Activated naive CD8-positive, alpha-beta T cell treated with anti-CD3 and anti-CD28 coated beads, Interleukin-2, amount 50 U/mL, for 16 hours (primary cell): ENCODE measurements at regions not wholly inside any gene's neighbourhood (a gene's known extent, or its start where the extent isn't known, plus 50 kb on each side); places are given as distances from the start of the nearest gene placed in this dataset.

ENCODE experiments used
- DNase-seq: peaks from one replicate; pipeline ENCODE4 v3.0.0-alpha.2; 2020; ENCODE audit warnings: low read depth, low spot score

DNA sequence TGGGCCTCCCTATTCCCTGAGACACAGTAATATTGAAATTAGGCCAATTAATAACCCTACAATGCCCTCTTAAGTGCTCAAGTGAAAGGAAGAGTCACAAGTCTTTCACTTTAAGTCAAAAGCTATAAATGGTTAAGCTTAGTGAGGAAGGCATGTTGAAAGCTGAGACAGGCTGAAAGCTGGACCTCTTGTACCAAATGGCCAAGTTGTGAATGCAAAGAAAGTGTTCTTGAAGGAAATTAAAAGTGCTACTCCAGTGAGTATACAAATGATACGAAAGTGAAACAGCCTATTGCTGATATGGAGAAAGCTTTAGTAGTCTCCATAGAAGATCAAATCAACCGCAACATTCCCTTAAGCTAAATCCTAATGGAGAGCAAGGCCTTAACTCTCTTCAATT lies 140.8 kb downstream of the PTCSC3 start:
- DNase-seq = no peak

DNA sequence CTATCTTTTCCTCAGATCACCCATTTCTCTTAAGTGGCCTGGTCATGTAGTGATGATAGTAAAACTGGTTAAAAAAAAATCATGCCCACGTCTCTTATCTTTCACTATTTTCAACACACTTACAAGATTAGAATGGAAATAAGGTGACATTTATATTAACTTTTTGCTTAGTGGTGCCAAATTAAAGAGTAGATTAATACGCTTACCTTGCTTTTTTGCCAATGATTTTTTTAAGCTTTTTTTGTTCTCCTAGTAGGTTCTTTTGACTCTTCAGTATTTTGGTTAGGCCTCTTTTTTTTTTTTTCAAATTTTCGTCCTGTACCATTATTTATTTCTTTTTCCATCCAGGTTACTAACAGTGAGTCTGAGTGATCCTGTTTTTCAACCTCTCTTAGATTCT lies 147.9 kb downstream of the PTCSC3 start:
- DNase-seq = no peak

DNA sequence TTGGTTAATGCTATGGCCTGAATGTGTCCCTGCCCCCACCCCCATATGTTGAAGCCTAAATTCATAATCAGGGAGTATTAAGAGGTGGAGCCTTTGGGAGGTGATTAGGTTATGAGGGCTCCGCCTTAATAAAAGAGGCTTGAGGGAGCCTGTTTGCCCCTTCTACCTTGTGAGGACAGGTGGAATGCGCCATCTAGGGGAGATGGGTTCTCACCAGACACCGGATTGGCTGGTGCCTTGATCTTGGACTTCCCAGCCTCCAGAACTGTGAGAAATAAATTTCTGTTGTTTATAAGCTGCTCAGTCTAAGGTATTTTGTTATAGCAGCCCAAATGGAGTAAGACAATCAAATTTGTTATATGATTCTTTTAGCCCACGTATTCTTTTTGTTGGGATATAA lies 148.3 kb downstream of the PTCSC3 start:
- no peak for DNase-seq

DNA sequence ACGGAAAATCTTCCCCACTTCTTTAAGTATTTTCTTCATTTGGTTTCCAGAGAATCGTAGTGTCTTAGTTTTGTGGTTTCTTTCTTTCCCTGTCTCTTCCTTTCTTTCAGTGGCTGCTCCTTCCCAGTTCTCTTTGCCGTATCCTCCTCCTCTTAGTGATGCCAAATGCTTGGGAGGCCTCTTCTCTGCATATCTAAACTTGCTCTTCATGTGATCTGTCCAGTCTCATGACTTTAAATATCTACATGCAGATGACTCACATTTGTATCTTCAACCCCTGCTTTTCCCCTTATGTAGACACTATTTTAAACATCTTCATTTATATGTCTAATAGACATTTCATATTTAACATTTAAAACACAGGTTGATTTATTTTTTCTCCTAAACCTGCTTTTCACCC lies 149.2 kb downstream of the PTCSC3 start:
- no peak for DNase-seq

- no peak for DNase-seq
Measured at GRCh38 chr14:36022765-36023410, 153.6 kb downstream of the PTCSC3 start.

DNA sequence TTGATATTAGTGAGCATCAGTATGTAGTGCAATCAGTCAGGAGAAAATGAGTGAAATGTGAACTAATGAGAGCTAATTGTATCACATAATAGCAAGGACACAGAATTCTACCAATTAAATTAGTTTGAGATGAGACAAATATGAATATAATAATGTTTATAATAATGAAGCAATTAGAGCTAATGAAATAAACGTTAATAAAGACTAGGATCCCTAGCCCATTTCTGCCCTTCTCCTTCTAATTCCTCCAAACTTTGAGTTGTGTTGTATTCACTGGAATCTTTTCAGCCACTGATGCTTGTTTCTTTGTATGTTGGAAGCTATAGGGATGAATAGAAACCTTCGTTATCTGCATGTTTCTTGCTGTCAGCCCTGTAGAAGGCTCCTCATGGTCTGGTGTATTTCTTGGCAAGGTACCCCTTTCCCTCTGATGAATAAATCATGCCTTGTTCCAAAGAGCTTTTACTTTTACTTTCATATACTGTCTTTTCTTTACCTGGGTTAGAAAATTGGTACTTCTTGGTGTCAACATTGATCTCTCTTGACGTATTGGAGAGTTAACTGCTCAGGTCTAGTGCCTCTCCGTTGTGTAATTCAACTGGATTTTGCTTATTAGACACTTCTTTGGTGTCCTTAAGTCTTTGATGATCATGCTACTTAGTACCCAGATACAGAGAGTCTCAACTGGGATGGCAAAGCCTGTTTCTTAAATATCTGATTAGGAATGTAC lies 154.8 kb downstream of the PTCSC3 start:
- DNase-seq = no peak

DNA sequence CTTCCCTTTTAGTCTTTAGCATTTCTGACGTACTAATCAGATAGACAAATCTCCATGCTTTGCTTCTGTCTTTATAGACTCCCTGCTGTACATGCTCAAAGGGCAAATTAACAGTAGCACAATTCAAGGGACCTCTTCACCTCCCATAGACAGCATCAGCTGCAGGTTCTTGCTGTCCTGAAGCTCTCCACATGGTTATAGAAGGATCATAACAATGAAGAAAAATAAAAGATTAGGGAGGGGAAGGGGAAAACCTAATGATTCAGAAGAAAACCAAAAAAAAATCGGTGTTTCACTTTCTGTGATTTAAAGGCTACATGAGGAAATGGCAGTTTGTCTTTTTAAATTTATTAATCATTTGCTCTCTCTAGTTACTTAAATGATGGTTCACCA lies 155.5 kb downstream of the PTCSC3 start:
- DNase-seq = no peak

DNA sequence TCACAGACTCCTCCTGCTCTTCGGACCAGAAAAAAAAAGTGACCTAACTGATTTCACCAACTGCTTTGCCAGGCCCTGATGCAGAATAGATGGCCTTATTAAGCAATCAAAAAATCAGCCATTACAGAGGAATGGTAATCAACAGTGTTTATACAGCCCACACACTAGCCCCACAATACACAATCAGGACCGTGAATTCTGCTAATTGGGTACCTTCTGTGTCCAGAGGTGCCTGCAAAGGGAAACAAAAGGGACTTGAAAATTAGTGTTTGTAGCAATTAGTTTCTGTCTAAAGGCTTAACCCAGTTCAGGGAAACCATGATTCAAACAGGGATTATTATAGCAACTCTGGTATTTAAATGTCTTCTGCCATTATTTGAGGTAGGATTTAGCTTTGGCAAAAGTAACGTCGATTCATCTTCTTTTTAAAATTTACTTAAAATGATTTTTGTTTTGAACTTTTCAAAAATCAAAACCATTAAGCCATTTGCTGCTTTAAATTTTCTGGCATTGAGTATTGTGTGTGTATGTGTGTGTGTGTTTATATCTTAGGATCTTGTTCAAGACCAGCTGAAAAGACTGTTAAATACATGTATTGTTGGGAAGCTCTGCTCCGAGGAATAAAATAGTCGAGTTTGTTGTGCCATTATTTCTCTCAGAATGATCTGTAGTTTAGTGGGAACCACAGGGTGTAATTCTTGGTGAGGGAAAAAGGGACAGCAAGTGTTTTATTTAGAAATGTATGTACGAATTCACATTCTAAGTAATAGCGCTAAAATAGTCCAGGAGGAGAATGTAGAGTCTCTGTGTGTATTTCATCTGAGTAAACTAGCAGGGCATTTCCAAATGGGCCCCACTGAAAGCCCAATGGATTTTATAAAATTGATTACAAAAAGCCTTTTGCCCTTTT lies 156.1 kb downstream of the PTCSC3 start:
- DNase-seq = no peak

DNA sequence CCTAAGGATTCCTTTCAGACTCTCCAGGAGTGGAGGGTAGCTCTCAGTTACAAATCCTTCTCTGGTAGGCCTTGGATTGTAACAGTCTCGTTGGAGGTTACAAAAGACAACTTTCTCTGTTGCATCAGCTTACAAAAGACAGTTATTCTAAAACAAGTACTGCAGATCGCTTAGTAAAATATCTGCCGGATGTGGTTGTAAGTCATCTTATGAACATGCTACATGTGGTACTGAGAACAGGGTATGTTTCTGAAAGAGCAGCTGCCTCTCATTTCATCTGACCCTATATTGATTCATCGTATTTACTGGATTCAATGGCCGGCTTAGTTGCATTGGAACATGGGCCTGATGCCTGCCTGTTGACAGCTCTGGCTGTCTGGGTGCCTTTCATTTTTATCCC lies 157.4 kb downstream of the PTCSC3 start:
- no peak for DNase-seq

- no peak for DNase-seq
Measured at GRCh38 chr14:36014236-36014635, 162.3 kb downstream of the PTCSC3 start.

- DNase-seq = no peak
Measured at GRCh38 chr14:36013483-36013882, 163.0 kb downstream of the PTCSC3 start.

DNA sequence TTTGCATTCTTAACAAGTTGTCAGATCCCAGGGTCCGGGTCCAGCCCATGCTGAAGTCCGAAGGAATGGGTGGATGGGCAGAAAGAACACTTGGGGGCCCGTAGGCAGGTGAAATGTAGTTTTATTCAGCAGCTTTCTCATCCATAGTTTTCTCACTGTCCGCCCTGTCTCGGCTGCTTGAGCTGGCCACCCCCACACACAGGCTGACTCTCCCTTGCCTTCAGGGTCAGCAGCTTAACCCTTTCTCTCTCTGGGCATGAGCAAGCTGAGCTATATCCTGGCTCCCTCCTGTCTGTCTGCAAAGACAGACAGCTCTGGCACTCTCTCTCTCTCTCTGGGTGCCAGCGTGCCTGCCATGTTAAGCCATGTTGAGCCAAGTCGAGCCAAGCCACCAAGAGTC lies 163.9 kb downstream of the PTCSC3 start:
- no peak for DNase-seq

DNA sequence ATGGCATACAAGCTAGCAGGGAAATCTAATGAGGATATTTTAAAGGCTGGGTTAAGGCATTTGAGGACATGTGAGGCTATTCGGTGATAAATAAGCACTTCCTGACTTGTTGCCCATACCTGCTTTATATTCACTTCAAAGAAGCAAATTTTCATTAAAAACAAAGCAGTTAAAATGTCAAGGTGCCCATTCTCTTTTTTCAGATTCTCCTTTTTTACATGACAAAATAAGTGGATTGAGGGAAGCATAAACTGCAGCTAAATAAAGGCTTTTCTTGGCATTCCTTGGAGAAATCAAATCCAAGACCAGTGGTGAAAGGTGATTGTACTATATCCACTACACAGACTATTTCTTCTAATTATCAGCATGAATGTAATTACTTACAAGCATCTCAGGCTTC lies 166.9 kb downstream of the PTCSC3 start:
- no peak for DNase-seq

DNA sequence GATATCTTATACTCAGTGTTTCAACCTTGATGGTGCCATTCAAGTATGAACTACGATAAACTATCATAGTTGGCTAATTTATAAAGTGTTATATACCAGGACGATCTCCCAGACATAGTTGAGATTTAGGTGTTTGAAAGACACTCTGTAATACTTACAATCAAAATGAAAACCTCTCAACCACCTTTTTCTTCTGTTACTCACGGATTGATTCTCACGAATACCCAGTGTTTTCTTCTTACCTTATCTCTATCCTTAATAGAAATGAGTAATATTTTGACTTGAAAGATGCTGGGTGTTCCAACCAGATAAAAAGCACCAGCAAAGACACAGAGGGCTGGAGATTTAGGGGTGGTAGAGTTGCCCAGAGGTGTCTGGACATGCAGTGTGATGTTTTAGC lies 169.9 kb downstream of the PTCSC3 start:
- DNase-seq = no peak

DNA sequence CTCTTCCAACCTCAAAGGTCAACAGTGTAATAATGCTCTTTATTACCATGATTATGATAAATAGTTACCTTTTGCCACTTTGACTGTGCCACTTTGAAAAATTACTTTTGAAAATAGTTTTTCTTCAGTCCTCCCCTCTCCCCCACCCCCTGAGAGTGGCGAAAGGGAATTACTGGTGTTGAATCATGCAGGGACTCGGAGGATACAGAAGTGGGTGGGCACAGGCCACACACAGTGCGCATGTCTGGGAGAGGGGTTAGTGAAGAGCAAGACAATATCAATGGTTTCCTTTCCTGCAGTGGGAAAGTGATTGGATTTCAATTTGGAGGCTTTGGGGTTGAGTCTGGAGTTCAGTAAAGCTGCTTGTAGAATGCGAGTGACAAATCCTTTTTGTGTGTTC lies 170.9 kb downstream of the PTCSC3 start:
- DNase-seq = no peak

DNA sequence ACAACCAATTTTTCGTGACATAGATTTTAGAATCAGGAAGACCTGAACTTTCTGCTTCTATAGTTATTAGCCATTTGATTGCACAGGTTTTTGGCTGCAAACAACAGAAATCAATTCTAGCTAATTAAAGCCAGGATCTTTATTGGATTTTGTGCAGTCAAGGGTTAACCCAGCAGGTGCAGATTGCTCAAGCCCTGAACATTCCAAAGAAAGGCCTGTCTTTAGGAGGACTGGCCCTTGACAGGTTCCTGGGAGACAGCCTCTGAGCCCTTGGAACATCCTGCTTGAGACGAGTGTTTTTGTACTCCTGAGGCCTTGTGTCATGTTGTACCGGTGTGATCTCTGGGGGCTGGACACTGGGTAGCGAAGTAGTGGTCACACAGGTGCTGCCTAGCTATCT lies 174.6 kb downstream of the PTCSC3 start:
- no peak for DNase-seq

- DNase-seq = no peak
Measured at GRCh38 chr14:35999294-35999693, 173.2 kb downstream of the BRMS1L start.

- no peak for DNase-seq
Measured at GRCh38 chr14:35998303-35998702, 172.2 kb downstream of the BRMS1L start.

DNA sequence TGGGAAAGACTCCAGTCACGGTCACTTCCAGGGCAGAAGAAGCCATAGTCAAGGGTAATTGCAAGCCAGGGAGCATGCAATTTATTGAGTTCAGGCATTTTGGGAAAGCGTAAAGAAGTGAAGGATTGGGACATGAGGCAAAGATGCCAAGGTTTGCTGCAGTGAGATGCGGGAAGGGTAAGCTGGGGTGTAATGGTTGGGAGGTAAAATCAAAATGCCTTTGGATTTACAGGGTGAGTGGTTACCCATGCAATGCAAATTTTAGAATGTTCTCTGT lies 167.5 kb downstream of the BRMS1L start:
- DNase-seq = no peak

DNA sequence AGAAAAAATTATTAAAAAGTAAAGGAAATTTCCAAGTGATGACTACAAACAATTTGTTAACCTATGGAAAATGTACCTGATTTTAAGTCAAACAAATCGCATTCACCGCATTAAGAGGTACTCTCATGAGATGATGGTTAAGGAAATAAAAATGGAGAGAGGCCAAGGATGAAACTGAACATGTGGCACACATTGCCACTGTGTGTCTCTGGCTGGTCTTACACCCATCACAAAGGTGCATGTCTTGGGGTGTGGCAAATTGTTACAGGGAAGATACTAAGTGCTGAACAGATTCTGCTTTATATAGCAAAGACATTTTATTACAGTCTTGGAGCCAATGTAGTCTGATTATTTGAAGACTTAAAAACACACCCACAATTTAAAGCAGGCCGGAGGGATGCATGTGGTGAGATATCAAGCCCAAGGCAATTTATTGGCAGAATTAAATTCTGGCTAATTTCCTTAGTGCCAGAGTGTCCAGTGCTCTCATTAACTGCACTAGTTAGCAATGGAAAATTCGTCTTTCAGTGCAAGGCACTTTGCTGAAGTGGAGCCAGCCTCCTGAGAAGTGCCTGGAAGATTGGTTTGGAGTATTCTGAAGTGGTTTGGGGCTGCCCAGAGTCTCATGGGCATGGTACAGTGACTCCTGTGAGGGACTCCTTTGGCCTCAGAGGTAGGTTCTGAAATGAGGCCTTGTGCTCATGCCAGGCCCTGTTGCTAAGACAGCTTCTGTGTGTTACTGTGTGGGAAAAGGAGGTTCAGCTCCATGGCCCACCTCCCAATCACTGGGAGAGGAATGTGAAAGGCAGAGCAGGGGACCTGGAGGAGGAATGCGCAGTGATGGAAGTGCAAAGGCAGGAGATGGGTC lies 166.9 kb downstream of the BRMS1L start:
- no peak for DNase-seq

GRCh38 chr14:35991356-35991755 lies 165.2 kb downstream of the BRMS1L start:
- DNase-seq = no peak

GRCh38 chr14:35989736-35990135 lies 163.6 kb downstream of the BRMS1L start:
- no peak for DNase-seq
